GM13977 (cell line): ENCODE measurements at regions not wholly inside any gene's neighbourhood (a gene's known extent, or its start where the extent isn't known, plus 50 kb on each side); places are given as distances from the start of the nearest gene placed in this dataset.

Experiments used
- DNase-seq: peaks from one replicate; pipeline ENCODE4 v3.0.0; 2012; ENCODE audit warnings: low spot score
- CTCF ChIP-seq: IDR thresholded peaks from 2 replicates; pipeline ENCODE4 v1.5.1; 2012; ENCODE audit warnings: mild to moderate bottlenecking, control low read depth; ENCODE audit not compliant: insufficient read depth; ENCODE audit errors: extremely low read depth, missing control alignments
- in situ Hi-C: fragments of 300-500 bp; cut with MboI; formaldehyde crosslinking; loops from one replicate; pipeline ENCODE4 v1.12.0; 2022; ENCODE audit warnings: low sequenced_read_pairs, low pct_unique_long_range_greater_than_20kb, mixed read lengths, inconsistent platforms; ENCODE audit not compliant: unreplicated experiment

- in situ Hi-C loops = no loop called here
- no peak for DNase-seq
- TF ChIP-seq CTCF = no peak
Observed at GRCh38 chr11:11016943-11017342, 159.1 kb upstream of the ZBED5 start.

GRCh38 chr11:11016068-11016467 is 158.2 kb upstream of the ZBED5 start:
- in situ Hi-C loops = no loop called here
- no peak for DNase-seq
- no peak for TF ChIP-seq CTCF

- DNase-seq = no peak
- TF ChIP-seq CTCF = no peak
- in situ Hi-C loops = no loop called here
Observed at GRCh38 chr11:11011617-11012016, 153.8 kb upstream of the ZBED5 start.

DNA sequence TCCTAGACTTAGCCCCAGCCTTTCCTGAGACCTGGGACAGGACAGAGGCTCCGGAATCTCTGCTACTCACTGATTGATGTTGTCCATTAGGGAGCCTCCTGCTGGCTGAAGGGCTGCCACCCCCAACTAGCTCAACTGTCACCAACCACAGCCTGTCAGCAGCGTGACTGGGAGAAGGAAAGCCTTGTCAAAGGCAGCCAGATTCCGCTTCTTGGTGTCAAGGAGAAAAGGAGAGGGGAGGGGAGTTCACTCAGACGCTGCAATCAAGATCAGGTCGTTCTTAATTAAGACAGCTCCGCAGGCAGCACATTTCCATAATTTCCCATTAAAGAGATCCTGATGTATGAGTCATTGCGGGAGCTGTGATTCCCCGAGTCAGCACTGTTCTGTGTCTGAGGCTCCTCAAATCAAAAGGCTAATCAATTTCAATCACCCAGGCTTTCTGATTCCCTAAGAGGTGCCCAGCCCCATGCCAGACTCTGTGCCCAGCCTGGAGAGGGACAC is 152.8 kb upstream of the ZBED5 start:
- in situ Hi-C loops = no loop called here
- DNase-seq = no peak
- no peak for TF ChIP-seq CTCF

DNA sequence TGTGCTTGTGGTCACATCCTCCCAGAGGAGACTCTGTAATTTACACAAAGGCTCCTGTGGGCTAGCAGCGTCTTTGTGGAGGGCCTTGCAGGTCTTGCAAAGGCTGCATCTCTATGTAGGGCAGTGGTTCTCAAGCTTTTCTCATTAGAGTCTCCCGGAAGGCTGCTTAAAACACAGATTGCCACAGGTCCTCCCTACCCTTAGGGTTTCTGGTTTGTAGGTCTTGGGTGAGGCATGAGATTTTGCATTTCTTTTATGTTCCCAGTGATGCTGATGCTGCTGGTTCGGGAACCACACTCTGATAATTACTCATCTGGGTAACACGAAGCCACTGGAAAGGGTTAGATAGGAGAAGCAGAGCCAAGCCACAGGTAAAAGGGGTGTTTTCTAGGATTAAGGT is 151.3 kb upstream of the ZBED5 start:
- DNase-seq = no peak
- in situ Hi-C loops = no loop called here
- no peak for TF ChIP-seq CTCF

GRCh38 chr11:11004069-11004468 is 146.2 kb upstream of the ZBED5 start:
- in situ Hi-C loops = no loop called here
- TF ChIP-seq CTCF = no peak
- DNase-seq = no peak

GRCh38 chr11:11003226-11003625 is 145.4 kb upstream of the ZBED5 start:
- no peak for TF ChIP-seq CTCF
- in situ Hi-C loops = no loop called here
- no peak for DNase-seq
